T47D (cell line): ENCODE measurements at regions not wholly inside any gene's neighbourhood (a gene's known extent, or its start where the extent isn't known, plus 50 kb on each side); places are given as distances from the start of the nearest gene placed in this dataset.
"Not testable (repeated sequence)": the region's sequence is repeated elsewhere in the genome, so short reads cannot be mapped to it uniquely, and the experiment has no call there.

Source experiments
- DNase-seq, 2 experiments: peaks; one replicate each; pipeline versions ENCODE4 v3.0.0 to v3.0.0-alpha.2; 2011 to 2012; ENCODE audit warnings: low read depth in 1 of 2, low spot score in 1 of 2
- JUND ChIP-seq: IDR thresholded peaks from 2 replicates; pipeline ENCODE4 v1.6.1; 2012; ENCODE audit warnings: low read depth
- in situ Hi-C: cut with HindIII; loops from 2 replicates; pipeline ENCODE4 v1.10.0; 2016; ENCODE audit warnings: low sequenced_read_pairs, low pct_unique_long_range_greater_than_20kb

DNA sequence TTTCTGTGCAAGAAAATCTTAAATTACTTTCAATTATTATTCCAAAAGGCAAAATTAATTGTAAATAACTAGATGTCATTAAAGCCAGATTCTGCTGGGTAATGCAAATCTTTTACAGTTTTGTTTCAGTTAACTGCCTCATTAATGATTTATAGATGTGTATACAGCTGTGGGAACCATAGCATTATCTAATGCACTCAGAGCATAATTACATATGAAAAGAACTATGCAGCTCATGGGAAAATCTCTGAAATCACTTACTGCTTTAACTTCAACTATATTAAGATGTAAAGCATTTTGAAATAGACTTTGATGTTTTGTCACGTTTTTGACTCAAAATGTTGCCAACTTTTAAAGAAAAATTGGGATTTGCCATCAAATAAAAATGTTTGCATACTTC is 630.3 kb upstream of the KLHL4 start:
- in situ Hi-C loops: no loop called here
- no peak for DNase-seq
- no peak for TF ChIP-seq JUND

GRCh38 chrX:86910027-86910426 is 607.6 kb upstream of the KLHL4 start:
- in situ Hi-C loops: no loop called here
- TF ChIP-seq JUND: no peak
- DNase-seq: no peak

GRCh38 chrX:86910602-86911311 is 606.8 kb upstream of the KLHL4 start:
- in situ Hi-C loops: no loop called here
- TF ChIP-seq JUND: no peak
- DNase-seq: no peak

GRCh38 chrX:86914569-86914968 is 603.0 kb upstream of the KLHL4 start:
- DNase-seq: no peak
- no peak for TF ChIP-seq JUND
- in situ Hi-C loops: no loop called here

DNA sequence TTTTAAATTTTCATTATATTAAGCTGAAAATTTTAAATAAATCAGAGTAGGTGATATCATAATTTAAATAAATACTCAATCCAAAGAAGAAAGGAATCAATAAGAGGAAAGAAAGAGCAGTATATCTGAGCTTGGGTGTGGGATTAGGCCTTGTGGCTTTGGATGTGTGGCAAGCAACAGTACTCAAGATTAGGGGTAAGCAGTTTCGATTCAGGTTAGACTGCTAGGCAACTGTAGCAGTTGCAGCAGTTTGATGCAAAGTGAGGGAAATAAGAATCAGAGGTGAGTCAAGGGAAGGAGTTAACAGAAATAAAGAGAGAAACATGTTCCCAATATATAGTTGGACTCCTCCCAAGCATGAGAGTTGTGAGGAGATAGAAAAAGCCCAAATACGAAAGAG is 599.6 kb upstream of the KLHL4 start:
- DNase-seq: no peak
- in situ Hi-C loops: no loop called here
- TF ChIP-seq JUND: no peak

- in situ Hi-C loops: no loop called here
- no peak for TF ChIP-seq JUND
- DNase-seq: peak in 1 of 2 experiments; percentile 65
Observed at GRCh38 chrX:86930419-86930818, 587.2 kb upstream of the KLHL4 start.

- TF ChIP-seq JUND: no peak
- in situ Hi-C loops: no loop called here
- DNase-seq: no peak
Observed at GRCh38 chrX:86935988-86936387, 581.6 kb upstream of the KLHL4 start.

DNA sequence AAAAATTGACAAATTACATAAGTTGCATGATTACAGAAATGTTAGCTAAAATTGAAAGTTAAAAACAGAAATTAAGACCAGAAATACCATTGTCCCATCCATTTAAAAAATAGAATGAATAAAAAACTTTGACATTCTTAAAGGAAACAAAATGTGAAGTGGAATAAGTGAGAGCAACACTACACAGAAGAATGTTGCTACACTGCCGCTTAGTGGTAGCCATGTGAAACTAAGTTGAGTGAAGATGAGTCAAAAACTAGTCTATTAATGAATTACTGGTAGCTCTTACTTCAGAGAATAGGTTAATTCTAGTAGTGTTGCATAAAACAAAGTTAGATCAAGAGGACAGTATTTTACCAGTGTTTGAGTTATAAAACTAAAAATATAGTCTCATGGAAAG is 571.0 kb upstream of the KLHL4 start:
- in situ Hi-C loops: no loop called here
- peak in 1 of 2 experiments; percentile 55 for DNase-seq
- no peak for TF ChIP-seq JUND

DNA sequence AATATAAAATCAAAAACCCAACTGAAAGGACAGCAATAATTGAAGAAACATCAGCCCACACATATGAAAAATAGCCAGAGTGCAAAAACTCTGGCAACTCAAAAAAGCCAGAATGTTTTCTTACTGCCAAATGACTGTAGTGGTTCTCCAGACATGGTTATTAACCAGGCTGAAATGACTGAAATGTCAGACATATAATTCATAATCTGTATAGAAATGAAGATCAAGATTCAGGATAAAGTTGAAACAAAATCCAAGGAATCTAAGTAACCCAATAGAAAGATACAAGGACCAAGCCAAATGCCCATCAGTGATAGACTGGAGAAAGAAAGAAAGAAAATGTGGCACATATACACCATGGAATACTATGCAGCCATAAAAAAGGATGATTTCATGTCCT is 553.3 kb upstream of the KLHL4 start:
- TF ChIP-seq JUND: no peak
- no peak for DNase-seq
- in situ Hi-C loops: no loop called here

DNA sequence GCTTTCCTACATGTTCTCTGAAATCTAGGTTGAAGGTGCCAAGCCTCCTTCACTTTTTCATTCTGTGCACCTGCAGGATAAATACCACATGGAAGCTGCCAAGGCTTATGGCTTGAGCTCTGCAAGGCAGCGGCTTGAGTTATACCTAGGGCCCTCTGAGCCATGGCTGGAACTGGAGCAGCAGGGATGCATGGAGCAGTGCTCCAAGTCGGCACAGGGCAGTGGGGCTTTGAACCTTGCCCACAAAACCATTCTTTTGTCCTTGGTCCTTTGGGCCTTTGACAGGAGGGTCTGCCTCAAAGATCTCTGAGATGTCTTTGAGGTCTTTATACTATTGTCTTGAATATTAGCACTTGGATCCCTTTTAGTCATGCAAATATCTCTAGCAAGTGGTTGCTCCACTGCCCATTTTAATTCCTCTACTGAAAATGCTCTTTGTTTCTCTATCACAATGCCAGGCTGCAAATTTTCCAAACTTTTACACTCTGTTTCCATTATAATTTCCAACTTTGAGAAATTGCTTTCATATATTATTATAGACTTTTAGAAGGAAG is 536.2 kb upstream of the KLHL4 start:
- TF ChIP-seq JUND: no peak
- in situ Hi-C loops: no loop called here
- no peak for DNase-seq

GRCh38 chrX:86987351-86987750 is 530.3 kb upstream of the KLHL4 start:
- in situ Hi-C loops, DNase-seq: not testable (repeated sequence)

- no peak for DNase-seq
- in situ Hi-C loops: no loop called here
- no peak for TF ChIP-seq JUND
Observed at GRCh38 chrX:87003031-87003430, 514.6 kb upstream of the KLHL4 start.

DNA sequence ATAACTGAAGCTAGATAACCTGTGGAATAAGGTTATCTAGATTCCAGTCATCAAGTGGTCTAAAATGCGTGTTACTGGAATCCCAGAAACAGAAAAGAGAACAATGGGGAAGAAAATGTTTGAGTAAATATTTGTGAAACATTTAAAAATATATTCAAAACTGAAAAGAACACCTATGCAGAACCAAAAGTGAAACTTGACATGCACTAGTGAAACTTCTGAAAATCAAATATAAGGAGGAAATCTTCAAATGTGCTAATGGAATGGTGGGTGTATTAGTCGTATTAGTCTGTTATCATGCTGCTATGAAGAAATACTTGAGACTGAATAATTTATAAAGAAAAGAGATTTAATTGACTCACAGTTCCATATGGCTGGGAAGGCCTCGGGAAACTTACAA is 512.4 kb upstream of the KLHL4 start:
- TF ChIP-seq JUND: no peak
- in situ Hi-C loops: no loop called here
- no peak for DNase-seq

GRCh38 chrX:87005885-87006284 is 511.7 kb upstream of the KLHL4 start:
- in situ Hi-C loops: no loop called here
- DNase-seq: no peak
- TF ChIP-seq JUND: no peak

GRCh38 chrX:87006561-87006960 is 511.0 kb upstream of the KLHL4 start:
- TF ChIP-seq JUND: no peak
- in situ Hi-C loops: no loop called here
- no peak for DNase-seq
